GM23248 (cell line): ENCODE measurements at regions not wholly inside any gene's neighbourhood (a gene's known extent, or its start where the extent isn't known, plus 50 kb on each side); places are given as distances from the start of the nearest gene placed in this dataset.
"Not testable (repeated sequence)": the region's sequence is repeated elsewhere in the genome, so short reads cannot be mapped to it uniquely, and the experiment has no call there.

Experiments
- EZH2 ChIP-seq: fragments of 200-600 bp; sonication (generic); IDR thresholded peaks from 2 replicates; pipeline ENCODE4 v1.6.1; 2018; ENCODE audit warnings: antibody characterized with exemption, mild to moderate bottlenecking; ENCODE audit not compliant: insufficient read depth, poor library complexity, severe bottlenecking
- EZH2phosphoT487 ChIP-seq: fragments of 200-600 bp; sonication (generic); IDR thresholded peaks from 2 replicates; pipeline ENCODE4 v1.6.1; 2018; ENCODE audit warnings: antibody characterized with exemption, moderate library complexity, mild to moderate bottlenecking, low read depth; ENCODE audit not compliant: insufficient read depth

DNA sequence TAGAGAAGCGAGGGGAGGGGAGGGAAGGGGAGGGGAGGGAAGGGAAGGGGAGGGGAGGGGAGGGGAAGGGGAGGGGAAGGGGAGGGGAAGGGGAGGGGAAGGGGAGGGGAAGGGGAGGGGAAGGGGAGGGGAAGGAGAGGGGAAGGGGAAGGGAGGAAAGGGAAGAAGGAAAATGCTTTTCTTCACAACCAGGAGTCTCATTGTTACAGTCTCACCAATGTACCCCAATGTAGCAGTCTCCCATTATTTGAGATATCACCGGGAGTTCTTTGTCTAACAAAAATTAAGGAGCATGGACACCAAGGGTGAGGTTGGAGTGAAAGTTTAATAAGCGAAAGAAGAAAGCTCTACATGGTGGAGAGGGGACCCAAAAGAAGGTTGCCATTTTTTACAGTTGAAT, 1148.0 kb upstream of the ACVR2A start:
- not testable (repeated sequence) for TF ChIP-seq EZH2, EZH2phosphoT487
